GM12891 (cell line): ENCODE measurements at regions not wholly inside any gene's neighbourhood (a gene's known extent, or its start where the extent isn't known, plus 50 kb on each side); places are given as distances from the start of the nearest gene placed in this dataset.

Experiments
- POLR2A ChIP-seq: IDR thresholded peaks from 2 replicates; pipeline ENCODE4 v1.6.1; 2011; ENCODE audit warnings: low read depth, low read length, control low read depth
- POLR2AphosphoS5 ChIP-seq: IDR thresholded peaks from 2 replicates; pipeline ENCODE4 v1.6.1; 2011; ENCODE audit warnings: low read depth, low read length, control low read depth
- POU2F2 ChIP-seq: IDR thresholded peaks from 2 replicates; pipeline ENCODE4 v1.6.1; 2011; ENCODE audit warnings: low read depth, mild to moderate bottlenecking, control low read depth, low read length, moderate library complexity
- TAF1 ChIP-seq: IDR thresholded peaks from 2 replicates; pipeline ENCODE4 v1.6.1; 2011; ENCODE audit warnings: low read depth, low read length, control low read depth

DNA sequence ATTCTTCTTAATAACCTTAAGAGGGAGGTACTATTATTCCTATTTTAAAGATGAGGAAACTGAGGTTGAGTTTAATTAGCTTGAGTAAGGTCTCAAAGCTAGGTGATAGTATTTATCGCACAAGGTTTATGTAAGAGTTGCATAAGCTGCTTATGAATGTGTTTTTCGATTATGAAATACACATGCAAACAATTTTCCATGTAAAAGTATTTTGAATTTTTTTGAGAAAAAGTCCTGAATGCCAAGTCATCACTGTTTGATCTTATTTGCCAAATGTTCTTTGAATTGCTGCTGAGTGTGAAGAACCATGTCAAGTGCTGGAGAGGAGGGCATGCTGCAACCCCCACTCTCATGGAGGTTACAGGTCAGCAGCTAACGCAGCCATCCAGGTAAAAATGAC, 174.4 kb downstream of the CARTPT start:
- TF ChIP-seq TAF1 (no peak), POLR2AphosphoS5 (no peak), POU2F2 (no peak), POLR2A (no peak)
